HCT116 (cell line): ENCODE measurements at regions not wholly inside any gene's neighbourhood (a gene's known extent, or its start where the extent isn't known, plus 50 kb on each side); places are given as distances from the start of the nearest gene placed in this dataset.

Source experiments
- EZH2 ChIP-seq: fragments of 200-600 bp; sonication (generic); IDR thresholded peaks from 2 replicates; pipeline ENCODE4 v1.6.1; 2017; ENCODE audit warnings: antibody characterized with exemption, mixed run types
- POLR2A ChIP-seq: IDR thresholded peaks from 2 replicates; pipeline ENCODE4 v1.7.0; 2011; ENCODE audit warnings: borderline replicate concordance; ENCODE audit not compliant: insufficient read depth, insufficient read length; ENCODE audit errors: extremely low read depth
- POLR2AphosphoS5 ChIP-seq: IDR thresholded peaks from 2 replicates; pipeline ENCODE4 v1.6.1; 2011; ENCODE audit warnings: mild to moderate bottlenecking, low read depth, low read length, moderate library complexity
- SP1 ChIP-seq: IDR thresholded peaks from 2 replicates; pipeline ENCODE4 v1.6.1; 2012; ENCODE audit warnings: low read depth
- ZNF274 ChIP-seq: fragments of 200-500 bp; sonication (Bioruptor generic); IDR thresholded peaks from 2 replicates; pipeline ENCODE4 v1.6.1; 2014; ENCODE audit warnings: mild to moderate bottlenecking, low read depth, low read length, inconsistent platforms
- TF ChIP-seq, protein P1 (sequence below), 3 experiments: fragments of 200-600 bp in 1 of 3; sonication (generic) in 1 of 3; IDR thresholded peaks in 2 of 3; conservative IDR thresholded peaks in 1 of 3; 2 replicates each; pipeline ENCODE4 v1.5.1; 2012 to 2017; ENCODE audit warnings: low read depth in 2 of 3, low read length in 2 of 3, antibody characterized with exemption in 1 of 3, borderline replicate concordance in 1 of 3, control low read depth in 1 of 3, mild to moderate bottlenecking in 1 of 3, mixed read lengths in 1 of 3, mixed run types in 1 of 3, moderate library complexity in 1 of 3; ENCODE audit not compliant: insufficient read depth in 1 of 3

DNA sequence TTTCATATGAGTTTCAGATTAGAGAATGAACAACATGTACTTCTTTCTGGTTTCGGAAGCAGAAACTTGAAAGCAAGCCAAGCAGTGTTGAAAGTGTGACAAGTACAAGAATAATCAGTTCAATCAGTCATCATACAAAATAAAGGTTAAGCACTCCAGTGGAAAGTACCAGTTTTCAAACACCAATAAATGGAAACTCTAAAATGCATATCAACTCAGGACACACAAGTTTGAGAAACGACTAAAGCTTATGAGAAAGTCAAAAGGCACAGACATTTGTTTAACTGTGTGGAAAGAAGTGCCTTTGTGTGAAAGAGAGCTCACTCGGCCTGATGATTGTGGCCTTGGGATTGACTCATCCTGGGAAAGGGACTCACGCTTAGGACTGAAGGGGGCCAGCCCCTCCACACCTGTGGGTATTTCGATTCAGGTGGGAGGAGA lies 60.6 kb upstream of the AKR1C1 start:
- TF ChIP-seq EZH2 (no peak), POLR2A (no peak), SP1 (no peak), POLR2AphosphoS5 (no peak), ZNF274 (no peak)
- TF ChIP-seq, protein P1, sequence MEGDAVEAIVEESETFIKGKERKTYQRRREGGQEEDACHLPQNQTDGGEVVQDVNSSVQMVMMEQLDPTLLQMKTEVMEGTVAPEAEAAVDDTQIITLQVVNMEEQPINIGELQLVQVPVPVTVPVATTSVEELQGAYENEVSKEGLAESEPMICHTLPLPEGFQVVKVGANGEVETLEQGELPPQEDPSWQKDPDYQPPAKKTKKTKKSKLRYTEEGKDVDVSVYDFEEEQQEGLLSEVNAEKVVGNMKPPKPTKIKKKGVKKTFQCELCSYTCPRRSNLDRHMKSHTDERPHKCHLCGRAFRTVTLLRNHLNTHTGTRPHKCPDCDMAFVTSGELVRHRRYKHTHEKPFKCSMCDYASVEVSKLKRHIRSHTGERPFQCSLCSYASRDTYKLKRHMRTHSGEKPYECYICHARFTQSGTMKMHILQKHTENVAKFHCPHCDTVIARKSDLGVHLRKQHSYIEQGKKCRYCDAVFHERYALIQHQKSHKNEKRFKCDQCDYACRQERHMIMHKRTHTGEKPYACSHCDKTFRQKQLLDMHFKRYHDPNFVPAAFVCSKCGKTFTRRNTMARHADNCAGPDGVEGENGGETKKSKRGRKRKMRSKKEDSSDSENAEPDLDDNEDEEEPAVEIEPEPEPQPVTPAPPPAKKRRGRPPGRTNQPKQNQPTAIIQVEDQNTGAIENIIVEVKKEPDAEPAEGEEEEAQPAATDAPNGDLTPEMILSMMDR (IDR thresholded peaks at IDR 0.05 in 2 of 3, conservative IDR thresholded peaks at IDR 0.05 in 1 of 3; ENCODE audit: borderline replicate concordance in 1 of 3, insufficient read depth in 1 of 3, low read depth in 2 of 3, low read length in 2 of 3), result no peak
